Endothelial cell of umbilical vein (primary cell): ENCODE measurements at regions not wholly inside any gene's neighbourhood (a gene's known extent, or its start where the extent isn't known, plus 50 kb on each side); places are given as distances from the start of the nearest gene placed in this dataset.

ENCODE experiments used
- BruUV-seq: library from RNA; stranded (reverse); fragments of 400-500 nt; replicated peaks from 2 replicates; lab custom pipeline; 2021; lab: Mats Ljungman, UMichigan
- CTCF ChIA-PET: fragments of 300-600, 350-600 bp; sonication (Branson Sonifier 250); formaldehyde crosslinking; loops from one replicate; lab custom pipeline; 2021; ENCODE audit warnings: antibody characterized with exemption, inconsistent platforms; lab: Charles Lee
- POLR2A ChIA-PET: fragments of 300-600, 350-600 bp; sonication (Branson Sonifier 250); formaldehyde crosslinking; loops from one replicate; lab custom pipeline; 2021; ENCODE audit warnings: antibody characterized with exemption, inconsistent platforms; lab: Charles Lee
- DNase-seq: peaks from one replicate; pipeline ENCODE4 v3.0.0-alpha.2; 2011; ENCODE audit warnings: low read depth, low spot score
- FAIRE-seq: peaks from 2 replicates; lab custom pipeline; 2011; peaks lifted over from hg19 to GRCh38; lab: Jason Lieb, UNC
- H2AFZ ChIP-seq: 2 replicates; pipeline ENCODE4 v1.6.0; 2012; ENCODE audit warnings: low read depth, low read length, control low read depth, inconsistent platforms
- H3K27ac ChIP-seq: 2 replicates; pipeline ENCODE4 v1.5.1; 2011; ENCODE audit warnings: low read depth, mild to moderate bottlenecking, control low read depth, low read length, moderate library complexity; ENCODE audit not compliant: insufficient read depth
- H3K27me3 ChIP-seq, 2 experiments: 2 replicates each; pipeline versions ENCODE4 v1.6.0 to v1.6.1; 2011; ENCODE audit warnings: low read length in 2 of 2, mixed read lengths in 1 of 2; ENCODE audit not compliant: control insufficient read depth in 2 of 2, insufficient read depth in 2 of 2
- H3K36me3 ChIP-seq, 2 experiments: 2 replicates in 1 of 2; 3 replicates in 1 of 2; pipeline ENCODE4 v1.5.1; 2011; ENCODE audit warnings: low read length in 2 of 2, mild to moderate bottlenecking in 1 of 2, moderate library complexity in 1 of 2; ENCODE audit not compliant: control insufficient read depth in 2 of 2, insufficient read depth in 2 of 2; ENCODE audit errors: extremely low read depth in 1 of 2
- H3K4me1 ChIP-seq: 3 replicates; pipeline ENCODE4 v1.5.1; 2011; ENCODE audit warnings: mild to moderate bottlenecking, low read length; ENCODE audit not compliant: control insufficient read depth, insufficient read depth; ENCODE audit errors: extremely low read depth
- H3K4me2 ChIP-seq: 2 replicates; pipeline ENCODE4 v1.6.1; 2011; ENCODE audit warnings: low read length, control low read depth, mixed read lengths; ENCODE audit not compliant: insufficient read depth
- H3K4me3 ChIP-seq, 3 experiments: fragments of 200-600 bp in 1 of 3; sonication (generic), shearing (Covaris generic) in 1 of 3; replicated peaks in 1 of 3; 2 replicates each; pipeline ENCODE4 v1.5.1; 2011 to 2016; ENCODE audit warnings: control low read depth in 3 of 3, low read length in 3 of 3, mild to moderate bottlenecking in 2 of 3, inconsistent platforms in 1 of 3, low read depth in 1 of 3, moderate library complexity in 1 of 3; ENCODE audit not compliant: insufficient read depth in 1 of 3
- H3K79me2 ChIP-seq: 2 replicates; pipeline ENCODE4 v1.6.0; 2012; ENCODE audit warnings: low read length, inconsistent platforms; ENCODE audit not compliant: control insufficient read depth, insufficient read depth
- H3K9ac ChIP-seq: replicated peaks from 2 replicates; pipeline ENCODE3; 2011; ENCODE audit warnings: low read length, control low read depth; ENCODE audit not compliant: insufficient read depth; ENCODE audit errors: extremely low read depth
- H3K9me1 ChIP-seq: replicated peaks from 3 replicates; pipeline ENCODE4 v1.6.0; 2011; ENCODE audit warnings: mild to moderate bottlenecking, low read length; ENCODE audit not compliant: control insufficient read depth, insufficient read depth; ENCODE audit errors: extremely low read depth
- H3K9me3 ChIP-seq: replicated peaks from 2 replicates; pipeline ENCODE4 v1.5.1; 2012; ENCODE audit warnings: low read length, inconsistent platforms; ENCODE audit not compliant: control insufficient read depth, insufficient read depth
- H4K20me1 ChIP-seq: replicated peaks from 2 replicates; pipeline ENCODE3; 2011; ENCODE audit warnings: mild to moderate bottlenecking, low read length; ENCODE audit not compliant: control insufficient read depth, insufficient read depth; ENCODE audit errors: extremely low read depth
- CTCF ChIP-seq, 2 donors: IDR thresholded peaks; 1 replicate in 1 of 2; 2 replicates in 1 of 2; pipeline ENCODE4 v1.5.1; 2011; ENCODE audit warnings: low read length in 2 of 2, mild to moderate bottlenecking in 2 of 2, moderate library complexity in 2 of 2, control low read depth in 1 of 2, inconsistent platforms in 1 of 2, low read depth in 1 of 2; ENCODE audit not compliant: insufficient read depth in 1 of 2; ENCODE audit errors: extremely low read depth in 1 of 2
- EZH2 ChIP-seq: IDR thresholded peaks from 2 replicates; pipeline ENCODE4 v1.6.1; 2012; ENCODE audit warnings: borderline replicate concordance, low read depth, mild to moderate bottlenecking, moderate library complexity, low read length, inconsistent platforms; ENCODE audit not compliant: severe bottlenecking
- FOS ChIP-seq: IDR thresholded peaks from 2 replicates; pipeline ENCODE4 v1.6.1; 2011; ENCODE audit warnings: mild to moderate bottlenecking, low read length, moderate library complexity, borderline replicate concordance; ENCODE audit not compliant: insufficient read depth
- GATA2 ChIP-seq: IDR thresholded peaks from 2 replicates; pipeline ENCODE4 v1.7.0; 2011; ENCODE audit warnings: low read depth, mild to moderate bottlenecking, moderate library complexity, mixed read lengths, low read length; ENCODE audit not compliant: insufficient read length, insufficient read depth
- JUN ChIP-seq: IDR thresholded peaks from 2 replicates; pipeline ENCODE4 v1.6.1; 2011; ENCODE audit warnings: borderline replicate concordance, low read depth; ENCODE audit not compliant: insufficient read length, insufficient read depth
- MYC ChIP-seq: IDR thresholded peaks from one replicate; pipeline ENCODE4 v1.6.1; 2011; ENCODE audit warnings: mild to moderate bottlenecking, low read depth, low read length
- POLR2A ChIP-seq: IDR thresholded peaks from 2 replicates; pipeline ENCODE4 v1.6.1; 2012; ENCODE audit warnings: low read depth, mild to moderate bottlenecking, control low read depth, low read length
- POLR2AphosphoS5 ChIP-seq: IDR thresholded peaks from 2 replicates; pipeline ENCODE4 v1.6.1; 2012; ENCODE audit warnings: low read depth, mild to moderate bottlenecking, control low read depth, low read length, moderate library complexity; ENCODE audit not compliant: insufficient read depth
- dilution Hi-C: fragments of 300-500 bp; cut with MboI; formaldehyde crosslinking; loops from one replicate; pipeline ENCODE4 v1.15.0; 2019; ENCODE audit warnings: low sequenced_read_pairs; ENCODE audit not compliant: extremely low pct_ligation_motif_present
- intact Hi-C: fragments of 100-400 bp; cut with micrococcal nuclease; formaldehyde crosslinking; loops from one replicate; pipeline ENCODE4 v1.10.0; 2022
- TF ChIP-seq, protein P1 (sequence below): IDR thresholded peaks from 2 replicates; pipeline ENCODE4 v1.6.1; 2011; ENCODE audit not compliant: insufficient read depth, insufficient read length

- no peak overlapping the region for H3K9ac ChIP-seq
- H2AFZ ChIP-seq: no peak overlapping the region
- ChIA-PET CTCF (no interaction called here), POLR2A (no interaction called here)
- H3K79me2 ChIP-seq: no peaks in the 10 kb centered on the region
- H4K20me1 ChIP-seq: no peaks in the 10 kb centered on the region
- dilution Hi-C loops (no loop called here), intact Hi-C loops (no loop called here)
- no peaks in the 10 kb centered on the region for H3K36me3 ChIP-seq
- H3K27me3 ChIP-seq: no peaks in the 10 kb centered on the region
- TF ChIP-seq EZH2: no peak
- TF ChIP-seq GATA2: no peak
- TF ChIP-seq MYC: no peak
- no peak for TF ChIP-seq CTCF (IDR thresholded peaks at IDR 0.05; ENCODE audit: extremely low read depth in 1 of 2, insufficient read depth in 1 of 2, low read depth in 1 of 2, low read length in 2 of 2)
- TF ChIP-seq JUN: no peak
- FAIRE-seq (no peak), DNase-seq (no peak)
- no peak overlapping the region for H3K27ac ChIP-seq
- H3K4me1 ChIP-seq: no peaks in the 10 kb centered on the region
- no peaks in the 10 kb centered on the region for H3K9me3 ChIP-seq
- no peak overlapping the region for H3K4me2 ChIP-seq
- no peak overlapping the region for H3K4me3 ChIP-seq
- H3K9me1 ChIP-seq: no peaks in the 10 kb centered on the region
- BruUV-seq: no TSS peak
Measured at GRCh38 chr1:239606850-239607400, 220.6 kb downstream of the CHRM3 start.

DNA sequence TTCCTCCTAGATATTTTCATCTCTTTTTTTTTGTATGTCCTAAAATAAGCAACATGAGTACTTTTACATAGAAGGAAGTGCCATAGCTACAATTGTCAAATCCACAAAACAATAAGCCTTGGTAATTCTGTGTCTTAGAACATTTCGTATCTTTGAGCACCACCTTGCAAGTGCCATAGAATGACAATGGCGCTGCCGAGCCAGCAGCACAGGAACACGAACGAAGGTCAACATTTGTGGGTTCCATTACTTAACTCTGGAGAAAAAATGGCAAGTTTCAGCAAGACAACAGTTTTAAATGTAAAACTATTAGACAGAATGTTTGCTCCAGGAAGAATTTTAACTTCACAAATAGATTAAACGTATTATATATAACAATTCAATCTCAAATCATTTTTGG lies 222.1 kb downstream of the CHRM3 start:
- ChIA-PET POLR2A (no interaction called here), CTCF (no interaction called here)
- Histone ChIP-seq H3K27me3 (no peaks in the 10 kb centered on the region), H3K4me1 (no peaks in the 10 kb centered on the region), H3K79me2 (no peaks in the 10 kb centered on the region), H4K20me1 (no peaks in the 10 kb centered on the region), H3K4me2 (no peak overlapping the region), H3K9me3 (no peaks in the 10 kb centered on the region), H3K27ac (no peak overlapping the region), H3K9ac (no peak overlapping the region), H2AFZ (no peak overlapping the region), H3K4me3 (no peak overlapping the region), H3K36me3 (no peaks in the 10 kb centered on the region), H3K9me1 (no peaks in the 10 kb centered on the region)
- FAIRE-seq (no peak), DNase-seq (no peak)
- no TSS peak for BruUV-seq
- TF ChIP-seq FOS (no peak), CTCF (IDR thresholded peaks at IDR 0.05; ENCODE audit: extremely low read depth in 1 of 2, insufficient read depth in 1 of 2, low read depth in 1 of 2, low read length in 2 of 2) (no peak), MYC (no peak), EZH2 (no peak), POLR2A (no peak), POLR2AphosphoS5 (no peak), JUN (no peak), GATA2 (no peak)
- TF ChIP-seq, protein P1, sequence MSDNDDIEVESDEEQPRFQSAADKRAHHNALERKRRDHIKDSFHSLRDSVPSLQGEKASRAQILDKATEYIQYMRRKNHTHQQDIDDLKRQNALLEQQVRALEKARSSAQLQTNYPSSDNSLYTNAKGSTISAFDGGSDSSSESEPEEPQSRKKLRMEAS: no peak
- intact Hi-C loops (no loop called here), dilution Hi-C loops (no loop called here)
